BE2C (cell line): ENCODE measurements at regions not wholly inside any gene's neighbourhood (a gene's known extent, or its start where the extent isn't known, plus 50 kb on each side); places are given as distances from the start of the nearest gene placed in this dataset.

Source experiments
- DNase-seq: peaks from one replicate; pipeline ENCODE4 v3.0.0-alpha.2; 2020
- H3K27me3 ChIP-seq: fragments of 250-450 bp; sonication (Bioruptor Pico); 2 replicates; pipeline ENCODE4 v1.5.1; 2020; ENCODE audit warnings: mild to moderate bottlenecking
- H3K36me3 ChIP-seq: fragments of 250-450 bp; sonication (Bioruptor Pico); 2 replicates; pipeline ENCODE4 v1.5.1; 2020; ENCODE audit warnings: mild to moderate bottlenecking
- H3K4me1 ChIP-seq: fragments of 250-450 bp; sonication (Bioruptor Pico); 2 replicates; pipeline ENCODE4 v1.5.1; 2020
- H3K4me3 ChIP-seq: 2 replicates; pipeline ENCODE4 v1.5.1; 2011; ENCODE audit warnings: low read depth, low read length
- H3K9me3 ChIP-seq: fragments of 250-450 bp; sonication (Bioruptor Pico); 2 replicates; pipeline ENCODE4 v1.5.1; 2020
- CTCF ChIP-seq: IDR thresholded peaks from 2 replicates; pipeline ENCODE4 v1.5.1; 2012; ENCODE audit warnings: mild to moderate bottlenecking, low read depth, low read length

DNA sequence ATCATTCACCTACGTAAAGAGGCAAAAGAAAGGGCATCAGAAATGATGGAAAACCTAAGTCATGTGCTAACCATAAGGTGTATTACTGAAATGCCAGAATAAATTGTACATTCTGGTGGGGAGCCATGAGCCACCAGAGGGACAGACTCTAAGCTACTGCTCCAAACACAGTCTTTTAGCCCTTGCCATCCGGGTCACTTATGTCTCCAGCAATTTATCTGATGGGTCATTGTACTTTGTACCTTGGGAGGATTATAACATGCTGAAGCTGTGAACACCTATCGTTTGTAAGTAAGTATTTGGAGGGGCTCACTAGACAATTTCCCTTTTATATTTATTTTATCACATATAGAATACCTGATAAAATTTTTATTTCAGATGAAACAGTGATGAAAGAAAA is 495.1 kb downstream of the KIF4B start:
- H3K9me3 ChIP-seq, result no peaks in the 10 kb centered on the region
- H3K27me3 ChIP-seq, result no peaks in the 10 kb centered on the region
- no peaks in the 10 kb centered on the region for H3K36me3 ChIP-seq
- no peak overlapping the region for H3K4me3 ChIP-seq
- DNase-seq, result no peak
- no peaks in the 10 kb centered on the region for H3K4me1 ChIP-seq
- TF ChIP-seq CTCF, result no peak

DNA sequence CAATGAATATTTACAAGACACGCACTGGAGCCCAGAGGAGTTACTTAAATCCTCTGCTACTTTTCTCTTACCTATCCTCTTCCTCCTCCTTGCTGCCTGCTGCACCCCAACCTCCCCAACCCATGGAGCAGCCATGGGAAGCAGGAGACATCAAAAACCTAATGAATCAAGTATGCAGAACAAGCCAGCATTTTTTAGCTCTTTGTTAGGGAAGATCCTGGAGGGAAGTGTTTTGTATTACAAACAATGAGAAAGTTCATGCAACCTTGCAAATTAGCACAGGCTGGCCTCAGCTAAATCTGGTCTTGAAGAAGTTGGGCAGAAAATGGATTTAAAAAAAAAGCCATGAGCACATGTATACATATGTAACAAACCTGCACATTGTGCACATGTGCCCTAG is 498.8 kb downstream of the KIF4B start:
- Histone ChIP-seq H3K9me3 (no peaks in the 10 kb centered on the region), H3K4me3 (no peak overlapping the region), H3K27me3 (no peaks in the 10 kb centered on the region), H3K36me3 (no peaks in the 10 kb centered on the region), H3K4me1 (no peaks in the 10 kb centered on the region)
- no peak for TF ChIP-seq CTCF
- no peak for DNase-seq

DNA sequence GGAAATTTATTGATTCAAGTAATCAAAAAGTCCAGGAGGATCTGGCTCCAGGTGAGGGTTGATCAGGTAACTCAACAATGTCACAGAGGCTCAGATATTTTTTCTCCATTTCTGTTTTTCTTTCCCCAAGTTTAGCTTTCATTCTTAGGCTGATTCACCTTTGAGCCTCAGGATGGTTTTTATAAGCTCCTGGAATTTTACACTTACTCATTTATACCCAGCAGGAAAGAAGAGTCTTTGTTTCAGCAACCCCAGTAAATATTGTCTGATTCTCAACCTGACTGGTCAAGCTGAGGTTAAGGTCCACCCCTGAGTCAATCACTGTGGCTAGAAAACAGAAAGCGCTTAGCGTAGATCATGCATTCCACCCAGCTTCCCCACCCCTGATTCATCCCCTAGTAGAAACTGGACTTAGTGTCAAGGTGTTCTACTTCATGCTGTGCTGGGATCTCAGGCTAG is 500.6 kb downstream of the KIF4B start:
- no peak overlapping the region for H3K4me3 ChIP-seq
- no peaks in the 10 kb centered on the region for H3K36me3 ChIP-seq
- TF ChIP-seq CTCF, result no peak
- no peak for DNase-seq
- no peaks in the 10 kb centered on the region for H3K9me3 ChIP-seq
- no peaks in the 10 kb centered on the region for H3K4me1 ChIP-seq
- no peaks in the 10 kb centered on the region for H3K27me3 ChIP-seq

- no peaks in the 10 kb centered on the region for H3K4me1 ChIP-seq
- H3K36me3 ChIP-seq, result no peaks in the 10 kb centered on the region
- no peaks in the 10 kb centered on the region for H3K9me3 ChIP-seq
- H3K27me3 ChIP-seq, result no peaks in the 10 kb centered on the region
- H3K4me3 ChIP-seq, result no peak overlapping the region
- TF ChIP-seq CTCF, result no peak
- no peak for DNase-seq
Observed at GRCh38 chr5:155522540-155522939, 509.0 kb downstream of the KIF4B start.

- Histone ChIP-seq H3K27me3 (no peaks in the 10 kb centered on the region), H3K4me3 (no peak overlapping the region), H3K4me1 (no peaks in the 10 kb centered on the region), H3K9me3 (no peaks in the 10 kb centered on the region), H3K36me3 (no peaks in the 10 kb centered on the region)
- no peak for TF ChIP-seq CTCF
- DNase-seq, result no peak
Observed at GRCh38 chr5:155529362-155529761, 515.8 kb downstream of the KIF4B start.

DNA sequence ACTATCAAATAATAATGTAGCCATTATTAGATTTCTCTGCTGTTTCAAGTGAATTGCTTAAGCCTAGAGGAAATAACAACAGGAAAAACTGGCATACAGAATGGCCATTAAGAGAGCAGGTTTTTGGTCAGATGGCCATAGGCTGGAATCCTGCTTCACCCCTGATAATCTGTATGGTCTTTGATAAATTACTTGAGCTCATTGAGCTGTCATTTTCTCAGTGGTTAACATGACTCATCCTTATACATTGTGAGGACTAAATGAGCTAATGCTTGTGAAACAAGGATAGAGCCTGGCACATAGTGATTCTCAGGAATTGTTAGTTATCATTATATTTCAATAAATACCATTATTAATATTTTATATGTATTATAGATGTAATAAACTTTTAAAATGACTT is 516.5 kb downstream of the KIF4B start:
- no peaks in the 10 kb centered on the region for H3K27me3 ChIP-seq
- no peak for DNase-seq
- H3K36me3 ChIP-seq, result no peaks in the 10 kb centered on the region
- H3K4me3 ChIP-seq, result no peak overlapping the region
- no peaks in the 10 kb centered on the region for H3K4me1 ChIP-seq
- no peaks in the 10 kb centered on the region for H3K9me3 ChIP-seq
- no peak for TF ChIP-seq CTCF
